GM23338 (cell line): ENCODE measurements at regions not wholly inside any gene's neighbourhood (a gene's known extent, or its start where the extent isn't known, plus 50 kb on each side); places are given as distances from the start of the nearest gene placed in this dataset.

Experiments
- ATAC-seq: fragments of 200-7000 bp; cut with Tn5 transposase; 3 replicates; pipeline ENCODE4 v1.9.1; 2020
- DNase-seq: peaks from one replicate; pipeline ENCODE4 v3.0.0-alpha.2; 2015; ENCODE audit warnings: low spot score
- H2AFZ ChIP-seq: fragments of 200-600 bp; sonication (generic); 2 replicates; pipeline ENCODE4 v1.8.0; 2016; ENCODE audit warnings: antibody characterized with exemption, mild to moderate bottlenecking, moderate library complexity
- H3F3A ChIP-seq: fragments of 200-600 bp; sonication (generic); replicated peaks from 2 replicates; pipeline ENCODE4 v1.8.0; 2017; ENCODE audit warnings: antibody characterized with exemption, mixed run types, low read depth
- H3K27ac ChIP-seq: fragments of 200-600 bp; sonication (generic); 2 replicates; pipeline ENCODE4 v1.6.1; 2016; ENCODE audit warnings: low read depth
- H3K27me3 ChIP-seq: fragments of 200-600 bp; sonication (generic); 2 replicates; pipeline ENCODE4 v1.8.0; 2016; ENCODE audit warnings: mild to moderate bottlenecking, mixed run types, moderate library complexity; ENCODE audit not compliant: insufficient read depth
- H3K36me3 ChIP-seq: fragments of 200-600 bp; sonication (generic); 2 replicates; pipeline ENCODE4 v1.8.0; 2016; ENCODE audit warnings: mild to moderate bottlenecking; ENCODE audit not compliant: insufficient read depth
- H3K4me1 ChIP-seq: fragments of 200-600 bp; sonication (generic); 2 replicates; pipeline ENCODE4 v1.8.0; 2016; ENCODE audit warnings: mild to moderate bottlenecking, moderate library complexity; ENCODE audit not compliant: insufficient read depth
- H3K4me2 ChIP-seq: fragments of 200-600 bp; sonication (generic); 2 replicates; pipeline ENCODE4 v1.7.1; 2017; ENCODE audit warnings: mixed run types
- H3K4me3 ChIP-seq: fragments of 200-600 bp; sonication (generic); 2 replicates; pipeline ENCODE4 v1.6.1; 2016; ENCODE audit warnings: mixed run types
- H3K79me2 ChIP-seq: fragments of 200-600 bp; sonication (generic); replicated peaks from 2 replicates; pipeline ENCODE4 v1.8.0; 2017; ENCODE audit warnings: mild to moderate bottlenecking; ENCODE audit not compliant: insufficient read depth
- H3K9me2 ChIP-seq: fragments of 200-600 bp; sonication (generic); 2 replicates; pipeline ENCODE4 v1.8.0; 2017; ENCODE audit not compliant: insufficient read depth
- H4K20me1 ChIP-seq: fragments of 200-600 bp; sonication (generic); replicated peaks from 2 replicates; pipeline ENCODE4 v1.8.0; 2017; ENCODE audit warnings: mild to moderate bottlenecking; ENCODE audit not compliant: insufficient read depth
- H3K27ac Mint-ChIP-seq: 2 replicates; pipeline ENCODE4 v1.8.0; 2020; ENCODE audit warnings: inconsistent platforms, mild to moderate bottlenecking, moderate library complexity, mixed read lengths
- H3K27me3 Mint-ChIP-seq: 3 replicates; pipeline ENCODE4 v1.8.0; 2022; ENCODE audit warnings: low read depth, mild to moderate bottlenecking, moderate library complexity, mixed read lengths, inconsistent platforms; ENCODE audit not compliant: insufficient read depth, poor library complexity
- H3K36me3 Mint-ChIP-seq: 3 replicates; pipeline ENCODE4 v1.8.0; 2021; ENCODE audit warnings: low read depth, mild to moderate bottlenecking, inconsistent platforms, moderate library complexity, mixed read lengths
- H3K4me1 Mint-ChIP-seq: 3 replicates; pipeline ENCODE4 v1.8.0; 2020; ENCODE audit warnings: mild to moderate bottlenecking, inconsistent platforms, mixed read lengths
- H3K4me3 Mint-ChIP-seq: 3 replicates; pipeline ENCODE4 v1.8.0; 2021; ENCODE audit warnings: moderate library complexity, mild to moderate bottlenecking, inconsistent platforms, mixed read lengths
- H3K9me3 Mint-ChIP-seq: 3 replicates; pipeline ENCODE4 v1.8.0; 2020; ENCODE audit warnings: moderate library complexity, mild to moderate bottlenecking, inconsistent platforms, mixed read lengths
- CREB1 ChIP-seq: fragments of 250-450 bp; sonication (Bioruptor Pico); IDR thresholded peaks from 2 replicates; pipeline ENCODE4 v1.5.0; 2020; ENCODE audit warnings: low read depth, mild to moderate bottlenecking, moderate library complexity
- EZH2 ChIP-seq: fragments of 200-600 bp; sonication (generic); IDR thresholded peaks from one replicate; pipeline ENCODE4 v1.8.0; 2017; ENCODE audit warnings: antibody characterized with exemption, mild to moderate bottlenecking, low read depth; ENCODE audit not compliant: unreplicated experiment
- EZH2phosphoT487 ChIP-seq: fragments of 200-600 bp; sonication (generic); IDR thresholded peaks from one replicate; pipeline ENCODE4 v1.8.1; 2018; ENCODE audit warnings: antibody characterized with exemption; ENCODE audit not compliant: unreplicated experiment
- NANOG ChIP-seq: IDR thresholded peaks from 2 replicates; pipeline ENCODE4 v1.6.1; 2016; ENCODE audit warnings: antibody characterized with exemption, borderline replicate concordance
- POLR2AphosphoS5 ChIP-seq: IDR thresholded peaks from 2 replicates; pipeline ENCODE4 v1.6.1; 2016; ENCODE audit warnings: antibody characterized with exemption, low read depth
- ZNF114 ChIP-seq: fragments of 250-450 bp; sonication (Bioruptor Pico); IDR thresholded peaks from 2 replicates; pipeline ENCODE4 v1.5.0; 2020; ENCODE audit warnings: mild to moderate bottlenecking, moderate library complexity
- ZNF331 ChIP-seq: fragments of 250-450 bp; sonication (Bioruptor Pico); IDR thresholded peaks from 2 replicates; pipeline ENCODE4 v1.5.0; 2020; ENCODE audit warnings: low read depth, mild to moderate bottlenecking, moderate library complexity
- TF ChIP-seq, protein P1 (sequence below): fragments of 250-450 bp; sonication (Bioruptor Pico); IDR thresholded peaks from 2 replicates; pipeline ENCODE4 v1.5.0; 2020; ENCODE audit warnings: mild to moderate bottlenecking, moderate library complexity
- TF ChIP-seq, protein P2 (sequence below), 2 experiments: fragments of 200-600 bp in 1 of 2; sonication (generic) in 1 of 2; conservative IDR thresholded peaks; 2 replicates each; pipeline versions ENCODE4 v1.5.1 to v1.6.1; 2016 to 2017; ENCODE audit warnings: antibody characterized with exemption in 2 of 2, low read depth in 2 of 2, mild to moderate bottlenecking in 2 of 2, moderate library complexity in 1 of 2

GRCh38 chr2:56940054-56940453 is 756.3 kb downstream of the CCDC85A start (continued):
- TF ChIP-seq, protein P1, sequence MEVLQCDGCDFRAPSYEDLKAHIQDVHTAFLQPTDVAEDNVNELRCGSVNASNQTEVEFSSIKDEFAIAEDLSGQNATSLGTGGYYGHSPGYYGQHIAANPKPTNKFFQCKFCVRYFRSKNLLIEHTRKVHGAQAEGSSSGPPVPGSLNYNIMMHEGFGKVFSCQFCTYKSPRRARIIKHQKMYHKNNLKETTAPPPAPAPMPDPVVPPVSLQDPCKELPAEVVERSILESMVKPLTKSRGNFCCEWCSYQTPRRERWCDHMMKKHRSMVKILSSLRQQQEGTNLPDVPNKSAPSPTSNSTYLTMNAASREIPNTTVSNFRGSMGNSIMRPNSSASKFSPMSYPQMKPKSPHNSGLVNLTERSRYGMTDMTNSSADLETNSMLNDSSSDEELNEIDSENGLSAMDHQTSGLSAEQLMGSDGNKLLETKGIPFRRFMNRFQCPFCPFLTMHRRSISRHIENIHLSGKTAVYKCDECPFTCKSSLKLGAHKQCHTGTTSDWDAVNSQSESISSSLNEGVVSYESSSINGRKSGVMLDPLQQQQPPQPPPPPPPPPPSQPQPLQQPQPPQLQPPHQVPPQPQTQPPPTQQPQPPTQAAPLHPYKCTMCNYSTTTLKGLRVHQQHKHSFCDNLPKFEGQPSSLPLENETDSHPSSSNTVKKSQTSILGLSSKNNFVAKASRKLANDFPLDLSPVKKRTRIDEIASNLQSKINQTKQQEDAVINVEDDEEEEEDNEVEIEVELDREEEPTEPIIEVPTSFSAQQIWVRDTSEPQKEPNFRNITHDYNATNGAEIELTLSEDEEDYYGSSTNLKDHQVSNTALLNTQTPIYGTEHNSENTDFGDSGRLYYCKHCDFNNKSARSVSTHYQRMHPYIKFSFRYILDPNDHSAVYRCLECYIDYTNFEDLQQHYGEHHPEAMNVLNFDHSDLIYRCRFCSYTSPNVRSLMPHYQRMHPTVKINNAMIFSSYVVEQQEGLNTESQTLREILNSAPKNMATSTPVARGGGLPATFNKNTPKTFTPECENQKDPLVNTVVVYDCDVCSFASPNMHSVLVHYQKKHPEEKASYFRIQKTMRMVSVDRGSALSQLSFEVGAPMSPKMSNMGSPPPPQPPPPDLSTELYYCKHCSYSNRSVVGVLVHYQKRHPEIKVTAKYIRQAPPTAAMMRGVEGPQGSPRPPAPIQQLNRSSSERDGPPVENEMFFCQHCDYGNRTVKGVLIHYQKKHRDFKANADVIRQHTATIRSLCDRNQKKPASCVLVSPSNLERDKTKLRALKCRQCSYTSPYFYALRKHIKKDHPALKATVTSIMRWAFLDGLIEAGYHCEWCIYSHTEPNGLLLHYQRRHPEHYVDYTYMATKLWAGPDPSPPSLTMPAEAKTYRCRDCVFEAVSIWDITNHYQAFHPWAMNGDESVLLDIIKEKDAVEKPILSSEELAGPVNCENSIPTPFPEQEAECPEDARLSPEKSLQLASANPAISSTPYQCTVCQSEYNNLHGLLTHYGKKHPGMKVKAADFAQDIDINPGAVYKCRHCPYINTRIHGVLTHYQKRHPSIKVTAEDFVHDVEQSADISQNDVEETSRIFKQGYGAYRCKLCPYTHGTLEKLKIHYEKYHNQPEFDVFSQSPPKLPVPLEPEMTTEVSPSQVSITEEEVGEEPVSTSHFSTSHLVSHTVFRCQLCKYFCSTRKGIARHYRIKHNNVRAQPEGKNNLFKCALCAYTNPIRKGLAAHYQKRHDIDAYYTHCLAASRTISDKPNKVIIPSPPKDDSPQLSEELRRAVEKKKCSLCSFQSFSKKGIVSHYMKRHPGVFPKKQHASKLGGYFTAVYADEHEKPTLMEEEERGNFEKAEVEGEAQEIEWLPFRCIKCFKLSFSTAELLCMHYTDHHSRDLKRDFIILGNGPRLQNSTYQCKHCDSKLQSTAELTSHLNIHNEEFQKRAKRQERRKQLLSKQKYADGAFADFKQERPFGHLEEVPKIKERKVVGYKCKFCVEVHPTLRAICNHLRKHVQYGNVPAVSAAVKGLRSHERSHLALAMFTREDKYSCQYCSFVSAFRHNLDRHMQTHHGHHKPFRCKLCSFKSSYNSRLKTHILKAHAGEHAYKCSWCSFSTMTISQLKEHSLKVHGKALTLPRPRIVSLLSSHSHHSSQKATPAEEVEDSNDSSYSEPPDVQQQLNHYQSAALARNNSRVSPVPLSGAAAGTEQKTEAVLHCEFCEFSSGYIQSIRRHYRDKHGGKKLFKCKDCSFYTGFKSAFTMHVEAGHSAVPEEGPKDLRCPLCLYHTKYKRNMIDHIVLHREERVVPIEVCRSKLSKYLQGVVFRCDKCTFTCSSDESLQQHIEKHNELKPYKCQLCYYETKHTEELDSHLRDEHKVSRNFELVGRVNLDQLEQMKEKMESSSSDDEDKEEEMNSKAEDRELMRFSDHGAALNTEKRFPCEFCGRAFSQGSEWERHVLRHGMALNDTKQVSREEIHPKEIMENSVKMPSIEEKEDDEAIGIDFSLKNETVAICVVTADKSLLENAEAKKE = no peak
- no peak for TF ChIP-seq ZNF114
- no peak for TF ChIP-seq ZNF331 (CRISPR knock-in tag)
- TF ChIP-seq, protein P2, sequence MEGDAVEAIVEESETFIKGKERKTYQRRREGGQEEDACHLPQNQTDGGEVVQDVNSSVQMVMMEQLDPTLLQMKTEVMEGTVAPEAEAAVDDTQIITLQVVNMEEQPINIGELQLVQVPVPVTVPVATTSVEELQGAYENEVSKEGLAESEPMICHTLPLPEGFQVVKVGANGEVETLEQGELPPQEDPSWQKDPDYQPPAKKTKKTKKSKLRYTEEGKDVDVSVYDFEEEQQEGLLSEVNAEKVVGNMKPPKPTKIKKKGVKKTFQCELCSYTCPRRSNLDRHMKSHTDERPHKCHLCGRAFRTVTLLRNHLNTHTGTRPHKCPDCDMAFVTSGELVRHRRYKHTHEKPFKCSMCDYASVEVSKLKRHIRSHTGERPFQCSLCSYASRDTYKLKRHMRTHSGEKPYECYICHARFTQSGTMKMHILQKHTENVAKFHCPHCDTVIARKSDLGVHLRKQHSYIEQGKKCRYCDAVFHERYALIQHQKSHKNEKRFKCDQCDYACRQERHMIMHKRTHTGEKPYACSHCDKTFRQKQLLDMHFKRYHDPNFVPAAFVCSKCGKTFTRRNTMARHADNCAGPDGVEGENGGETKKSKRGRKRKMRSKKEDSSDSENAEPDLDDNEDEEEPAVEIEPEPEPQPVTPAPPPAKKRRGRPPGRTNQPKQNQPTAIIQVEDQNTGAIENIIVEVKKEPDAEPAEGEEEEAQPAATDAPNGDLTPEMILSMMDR (conservative IDR thresholded peaks at IDR 0.05; ENCODE audit: low read depth in 2 of 2) = no peak
- no peak for TF ChIP-seq POLR2AphosphoS5
- no peak for TF ChIP-seq EZH2phosphoT487
- TF ChIP-seq NANOG = no peak
- TF ChIP-seq EZH2 = no peak

- Histone ChIP-seq H3K4me2 (no peak overlapping the region), H2AFZ (no peak overlapping the region), H3K79me2 (no peaks in the 10 kb centered on the region), H3K27me3 (no peaks in the 10 kb centered on the region), H3K27ac (no peak overlapping the region), H3F3A (no peaks in the 10 kb centered on the region), H3K36me3 (no peaks in the 10 kb centered on the region; the same call in 1 of the 2 replicates), H4K20me1 (no peaks in the 10 kb centered on the region), H3K4me1 (no peaks in the 10 kb centered on the region), H3K9me2 (0 out of 2 replicates have a peak, but pooled peaks cover 4% of the 10 kb centered on the region), H3K4me3 (no peak overlapping the region)
- DNase-seq (no peak), ATAC-seq (no peak)
- H3K36me3 Mint-ChIP-seq = peaks cover 5% of the 10 kb centered on the region; the same call in 1 of the 3 replicates
- no peaks in the 10 kb centered on the region for H3K4me1 Mint-ChIP-seq
- no peak overlapping the region for H3K27ac Mint-ChIP-seq
- H3K4me3 Mint-ChIP-seq = no peak overlapping the region
- peaks cover 15% of the 10 kb centered on the region; the same call in 2 of the 3 replicates for H3K9me3 Mint-ChIP-seq
- no peaks in the 10 kb centered on the region for H3K27me3 Mint-ChIP-seq
- TF ChIP-seq CREB1 (CRISPR knock-in tag) (no peak), EZH2 (no peak)
- TF ChIP-seq, protein P1 = no peak
These were observed 769.1 kb downstream of the CCDC85A start for GRCh38 chr2:56952871-56953270.
